ENCODE measurements at regions not wholly inside any gene's neighbourhood (a gene's known extent, or its start where the extent isn't known, plus 50 kb on each side); places are given as distances from the start of the nearest gene placed in this dataset.

DNA sequence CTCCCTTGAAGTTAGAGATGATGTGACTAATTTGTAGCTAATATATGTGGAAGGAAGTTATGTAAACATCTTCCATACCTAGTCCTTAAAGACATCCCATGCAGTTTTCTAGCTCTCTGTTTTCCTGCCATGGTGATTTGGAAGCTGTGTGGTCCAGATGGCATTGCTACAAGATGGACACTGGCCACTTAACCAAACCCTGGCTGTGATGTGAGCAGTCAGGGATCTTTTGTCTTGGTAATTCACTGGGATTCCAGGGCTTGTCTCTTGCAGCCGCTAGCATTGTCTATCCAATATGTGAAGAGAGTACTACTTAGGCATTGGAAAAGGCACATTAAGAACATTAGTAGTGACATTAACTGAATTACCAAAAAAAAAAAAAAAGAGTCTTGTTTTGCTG is 139.9 kb upstream of the DOCK10 start (continued):
- TF ChIP-seq ZBTB1 (CRISPR knock-in tag; IDR thresholded peaks at IDR 0.05; ENCODE audit: borderline replicate concordance) (no peak), SOX6 (IDR thresholded peaks at IDR 0.05) (no peak), SOX6 (CRISPR knock-in tag; IDR thresholded peaks at IDR 0.05) (no peak), ZNF180 (CRISPR knock-in tag; IDR thresholded peaks at IDR 0.05; ENCODE audit: borderline replicate concordance, low read depth) (no peak), KLF6 (CRISPR knock-in tag; IDR thresholded peaks at IDR 0.05) (no peak), KDM3A (CRISPR knock-in tag; IDR thresholded peaks at IDR 0.05; ENCODE audit: low read depth) (no peak), ZNF879 (CRISPR knock-in tag; IDR thresholded peaks at IDR 0.05) (no peak), ZNF569 (CRISPR knock-in tag; IDR thresholded peaks at IDR 0.05; ENCODE audit: borderline replicate concordance) (no peak)
- TF ChIP-seq, protein P1, sequence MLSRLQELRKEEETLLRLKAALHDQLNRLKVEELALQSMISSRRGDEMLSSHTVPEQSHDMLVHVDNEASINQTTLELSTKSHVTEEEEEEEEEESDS (CRISPR knock-in tag; IDR thresholded peaks at IDR 0.05; ENCODE audit: borderline replicate concordance): no peak
- TF ChIP-seq, protein P2, sequence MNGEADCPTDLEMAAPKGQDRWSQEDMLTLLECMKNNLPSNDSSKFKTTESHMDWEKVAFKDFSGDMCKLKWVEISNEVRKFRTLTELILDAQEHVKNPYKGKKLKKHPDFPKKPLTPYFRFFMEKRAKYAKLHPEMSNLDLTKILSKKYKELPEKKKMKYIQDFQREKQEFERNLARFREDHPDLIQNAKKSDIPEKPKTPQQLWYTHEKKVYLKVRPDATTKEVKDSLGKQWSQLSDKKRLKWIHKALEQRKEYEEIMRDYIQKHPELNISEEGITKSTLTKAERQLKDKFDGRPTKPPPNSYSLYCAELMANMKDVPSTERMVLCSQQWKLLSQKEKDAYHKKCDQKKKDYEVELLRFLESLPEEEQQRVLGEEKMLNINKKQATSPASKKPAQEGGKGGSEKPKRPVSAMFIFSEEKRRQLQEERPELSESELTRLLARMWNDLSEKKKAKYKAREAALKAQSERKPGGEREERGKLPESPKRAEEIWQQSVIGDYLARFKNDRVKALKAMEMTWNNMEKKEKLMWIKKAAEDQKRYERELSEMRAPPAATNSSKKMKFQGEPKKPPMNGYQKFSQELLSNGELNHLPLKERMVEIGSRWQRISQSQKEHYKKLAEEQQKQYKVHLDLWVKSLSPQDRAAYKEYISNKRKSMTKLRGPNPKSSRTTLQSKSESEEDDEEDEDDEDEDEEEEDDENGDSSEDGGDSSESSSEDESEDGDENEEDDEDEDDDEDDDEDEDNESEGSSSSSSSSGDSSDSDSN (CRISPR knock-in tag; IDR thresholded peaks at IDR 0.05): no peak
- TF ChIP-seq, protein P3, sequence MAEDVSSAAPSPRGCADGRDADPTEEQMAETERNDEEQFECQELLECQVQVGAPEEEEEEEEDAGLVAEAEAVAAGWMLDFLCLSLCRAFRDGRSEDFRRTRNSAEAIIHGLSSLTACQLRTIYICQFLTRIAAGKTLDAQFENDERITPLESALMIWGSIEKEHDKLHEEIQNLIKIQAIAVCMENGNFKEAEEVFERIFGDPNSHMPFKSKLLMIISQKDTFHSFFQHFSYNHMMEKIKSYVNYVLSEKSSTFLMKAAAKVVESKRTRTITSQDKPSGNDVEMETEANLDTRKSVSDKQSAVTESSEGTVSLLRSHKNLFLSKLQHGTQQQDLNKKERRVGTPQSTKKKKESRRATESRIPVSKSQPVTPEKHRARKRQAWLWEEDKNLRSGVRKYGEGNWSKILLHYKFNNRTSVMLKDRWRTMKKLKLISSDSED (CRISPR knock-in tag; IDR thresholded peaks at IDR 0.05): no peak

DNA sequence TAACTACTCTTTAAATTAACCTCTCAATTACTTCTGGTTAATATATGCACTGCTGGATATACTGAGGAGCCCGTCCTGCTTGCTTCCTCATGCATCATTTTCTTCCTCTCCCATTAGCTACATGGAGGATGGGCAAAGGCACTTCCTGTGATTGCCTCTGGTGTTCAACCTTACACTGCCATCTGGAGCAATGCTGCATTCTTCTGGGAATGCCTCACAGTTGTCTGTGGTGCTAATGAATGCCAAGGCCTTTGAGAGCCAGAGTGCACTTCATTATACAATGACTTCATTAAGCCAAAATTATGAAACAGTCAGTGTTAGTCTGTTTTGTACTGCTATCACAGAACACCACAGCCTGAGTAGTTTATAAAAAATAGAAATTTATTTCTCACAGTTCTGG is 134.8 kb upstream of the DOCK10 start:
- Histone ChIP-seq H3K27ac (ENCODE audit: extremely low read length, insufficient read depth, low read length) (no peak overlapping the region), H3K9me3 (ENCODE audit: low read length) (no peaks in the 10 kb centered on the region), H3K9ac (ENCODE audit: insufficient read depth, low read depth, low read length) (no peak overlapping the region), H3K4me3 (replicated peaks in 1 of 3; ENCODE audit: insufficient read depth in 1 of 3, low read depth in 2 of 3, low read length in 3 of 3) (no peak overlapping the region), H3K4me2 (ENCODE audit: low read depth, low read length) (no peak overlapping the region), H3K4me1 (ENCODE audit: insufficient read depth, low read length) (no peaks in the 10 kb centered on the region), H3K36me3 (replicated peaks in 1 of 2; ENCODE audit: control insufficient read depth in 1 of 2, insufficient read depth in 2 of 2, low read length in 2 of 2) (no peaks in the 10 kb centered on the region), H4K20me1 (ENCODE audit: insufficient read depth, low read length) (no peaks in the 10 kb centered on the region), H3K79me2 (ENCODE audit: insufficient read depth, low read length) (no peaks in the 10 kb centered on the region), H3K27me3 (ENCODE audit: control insufficient read depth in 1 of 2, insufficient read depth in 2 of 2, low read length in 2 of 2) (no peaks in the 10 kb centered on the region), H2AFZ (ENCODE audit: low read length) (no peak overlapping the region)
- TF ChIP-seq NCOR1 (IDR thresholded peaks at IDR 0.05; ENCODE audit: borderline replicate concordance, low read length): no peak
- TF ChIP-seq ZFP90 (CRISPR knock-in tag; IDR thresholded peaks at IDR 0.05; ENCODE audit: borderline replicate concordance): no peak
- TF ChIP-seq, protein P4, sequence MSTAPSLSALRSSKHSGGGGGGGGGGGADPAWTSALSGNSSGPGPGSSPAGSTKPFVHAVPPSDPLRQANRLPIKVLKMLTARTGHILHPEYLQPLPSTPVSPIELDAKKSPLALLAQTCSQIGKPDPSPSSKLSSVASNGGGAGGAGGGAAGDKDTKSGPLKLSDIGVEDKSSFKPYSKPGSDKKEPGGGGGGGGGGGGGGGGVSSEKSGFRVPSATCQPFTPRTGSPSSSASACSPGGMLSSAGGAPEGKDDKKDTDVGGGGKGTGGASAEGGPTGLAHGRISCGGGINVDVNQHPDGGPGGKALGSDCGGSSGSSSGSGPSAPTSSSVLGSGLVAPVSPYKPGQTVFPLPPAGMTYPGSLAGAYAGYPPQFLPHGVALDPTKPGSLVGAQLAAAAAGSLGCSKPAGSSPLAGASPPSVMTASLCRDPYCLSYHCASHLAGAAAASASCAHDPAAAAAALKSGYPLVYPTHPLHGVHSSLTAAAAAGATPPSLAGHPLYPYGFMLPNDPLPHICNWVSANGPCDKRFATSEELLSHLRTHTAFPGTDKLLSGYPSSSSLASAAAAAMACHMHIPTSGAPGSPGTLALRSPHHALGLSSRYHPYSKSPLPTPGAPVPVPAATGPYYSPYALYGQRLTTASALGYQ (CRISPR knock-in tag; IDR thresholded peaks at IDR 0.05): no peak
- no peak for TF ChIP-seq ARID2 (CRISPR knock-in tag; IDR thresholded peaks at IDR 0.05; ENCODE audit: borderline replicate concordance)
- no peak for TF ChIP-seq RXRA (CRISPR knock-in tag; IDR thresholded peaks at IDR 0.05)
- no peak for DNase-seq (ENCODE audit: low spot score)
- no TSS peak for BruUV-seq (replicated peaks)
- in situ Hi-C loops (cut with HindIII; ENCODE audit: extremely low pct_ligation_motif_present, low pct_unique_long_range_greater_than_20kb): no loop called here
- POLR2A ChIA-PET: no interaction called here
- FAIRE-seq: no peak
- no peak for ATAC-seq
- CTCF ChIA-PET (ENCODE audit: low intra/inter-chr PET ratio, low total read pairs): no interaction called here
- intact Hi-C loops (cut with micrococcal nuclease; ENCODE audit: unreplicated experiment): no loop called here
- WGBS (ENCODE audit: low lambda C conversion rate): 16% methylated on average over 1 of the region's 1 CpG
